ENCODE measurements at regions not wholly inside any gene's neighbourhood (a gene's known extent, or its start where the extent isn't known, plus 50 kb on each side); places are given as distances from the start of the nearest gene placed in this dataset.

GRCh38 chr13:111474136-111475002 is 153.9 kb downstream of the TEX29 start:
- H2BK120ac ChIP-seq (ENCODE audit: low read depth, low read length, poor library complexity, severe bottlenecking), result no peak overlapping the region
- no peak overlapping the region for H3K4ac ChIP-seq (ENCODE audit: low read depth, low read length)
- Mint-ChIP-seq H3K36me3 (ENCODE audit: insufficient read depth in 1 of 3, low read depth in 3 of 3) (no peaks in the 10 kb centered on the region; a peak in 1 of 7 replicates), H3K4me1 (peaks cover 3 to 4% of the 10 kb centered on the region in 2 experiments; a peak in 2 of 4 replicates), H3K9me3 (no peaks in the 10 kb centered on the region), H3K4me3 (no peak overlapping the region), H3K27ac (no peak overlapping the region), H3K27me3 (ENCODE audit: low read depth) (no peaks in the 10 kb centered on the region; the same call in none of the 2 replicates)
- no peak overlapping the region for H2AK5ac ChIP-seq (ENCODE audit: insufficient read length, low read length)
- no peak overlapping the region for H3K27ac ChIP-seq (ENCODE audit: insufficient read length, low read depth, low read length)
- H3K23ac ChIP-seq (ENCODE audit: insufficient read length, low read depth, low read length), result no peak overlapping the region
- no peak overlapping the region for H4K8ac ChIP-seq (replicated peaks; ENCODE audit: insufficient read length, low read depth, low read length)
- no peak overlapping the region for H3K56ac ChIP-seq (ENCODE audit: insufficient read length, low read depth, low read length)
- no peaks in the 10 kb centered on the region for H3K23me2 ChIP-seq (ENCODE audit: insufficient read length, low read depth, low read length, poor library complexity, severe bottlenecking)
- H3K18ac ChIP-seq (ENCODE audit: insufficient read length, low read depth, low read length), result no peak overlapping the region
- H2BK5ac ChIP-seq (ENCODE audit: insufficient read length, low read length), result no peak overlapping the region
- no peaks in the 10 kb centered on the region for H3K4me1 ChIP-seq (ENCODE audit: insufficient read depth, low read length)
- no peak overlapping the region for H2AFZ ChIP-seq (ENCODE audit: low read length)
- peak; percentile 78 for TF ChIP-seq CTCF (conservative IDR thresholded peaks at IDR 0.05)
- no peak overlapping the region for H3T11ph ChIP-seq (ENCODE audit: low read length)
- H2BK20ac ChIP-seq (ENCODE audit: low read depth, low read length, poor library complexity, severe bottlenecking), result no peak overlapping the region
- H3K79me2 ChIP-seq (ENCODE audit: insufficient read depth, low read length), result no peaks in the 10 kb centered on the region
- peak; percentile 64 for DNase-seq
- H3K9ac ChIP-seq (ENCODE audit: extremely low read depth, insufficient read length, low read length), result no peak overlapping the region
- WGBS (ENCODE audit: extremely low coverage, insufficient read length, low lambda C conversion rate), result no CpG with 5 or more reads among the region's 23 CpGs
- no peak overlapping the region for H3K4me2 ChIP-seq (ENCODE audit: insufficient read depth, insufficient read length, low read length)
- no peak overlapping the region for H2BK15ac ChIP-seq (ENCODE audit: low read depth, low read length)
- H3K79me1 ChIP-seq (ENCODE audit: insufficient read depth, low read depth, low read length, poor library complexity, severe bottlenecking), result no peaks in the 10 kb centered on the region
- no peak overlapping the region for H4K5ac ChIP-seq (ENCODE audit: insufficient read length, low read depth, low read length)
- H3K27me3 ChIP-seq (ENCODE audit: insufficient read depth, low read length), result no peaks in the 10 kb centered on the region
- no peaks in the 10 kb centered on the region for H3K9me3 ChIP-seq (ENCODE audit: control insufficient read depth, low read depth, low read length)
- H3K14ac ChIP-seq (ENCODE audit: insufficient read depth, low read length), result no peak overlapping the region
- H4K20me1 ChIP-seq (ENCODE audit: control insufficient read depth, insufficient read depth, insufficient read length), result no peaks in the 10 kb centered on the region
- H2BK12ac ChIP-seq (ENCODE audit: insufficient read length, low read depth, low read length), result no peak overlapping the region
- H4K91ac ChIP-seq (ENCODE audit: insufficient read length, low read depth, low read length), result no peak overlapping the region
